ENCODE measurements at regions not wholly inside any gene's neighbourhood (a gene's known extent, or its start where the extent isn't known, plus 50 kb on each side); places are given as distances from the start of the nearest gene placed in this dataset.
"Not testable (repeated sequence)": the region's sequence is repeated elsewhere in the genome, so short reads cannot be mapped to it uniquely, and the experiment has no call there.

DNA sequence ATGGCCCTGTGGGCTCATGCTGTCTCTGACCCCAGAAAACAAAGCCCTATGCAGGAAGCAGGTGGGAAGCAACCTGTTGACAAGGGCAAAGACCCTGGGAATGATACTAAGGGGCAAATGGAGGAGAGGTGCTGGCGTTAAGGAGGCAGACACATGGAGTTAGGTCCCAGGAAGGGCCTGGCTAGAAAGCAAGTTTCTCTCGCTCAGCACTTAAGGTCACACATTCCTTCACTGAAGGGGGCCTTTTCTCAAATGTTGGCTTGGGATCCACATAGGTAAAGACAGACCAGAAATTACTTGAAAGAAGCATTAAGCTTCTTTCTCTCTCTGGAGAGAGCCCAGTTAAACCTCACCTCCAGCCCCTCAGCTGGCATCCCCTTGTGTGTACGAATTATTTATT is 155.7 kb downstream of the ADRA2C start:
- DNase-seq (ENCODE audit: extremely low read depth, low read depth, low spot score): not testable (repeated sequence)

GRCh38 chr4:3925841-3926240 is 159.7 kb downstream of the ADRA2C start:
- not testable (repeated sequence) for DNase-seq (ENCODE audit: extremely low read depth, low read depth, low spot score)

DNA sequence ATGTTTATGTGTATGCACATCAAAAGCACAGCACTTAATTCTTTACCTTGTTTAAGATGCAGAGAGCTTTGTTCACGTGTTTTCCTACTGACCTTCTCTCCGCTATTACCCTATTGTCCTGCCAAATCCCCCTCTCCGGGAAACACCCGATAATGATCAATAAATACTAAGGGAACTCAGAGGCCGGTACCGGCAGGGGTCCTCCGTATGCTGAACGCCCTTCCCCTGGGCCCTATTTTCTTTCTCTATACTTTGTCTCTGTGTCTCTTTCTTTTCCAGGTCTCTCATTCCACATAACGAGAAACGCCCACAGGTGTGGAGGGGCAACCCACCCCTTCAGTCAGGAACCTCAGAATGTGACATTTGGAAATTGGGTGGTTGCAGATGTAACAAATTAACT is 160.1 kb downstream of the ADRA2C start:
- not testable (repeated sequence) for DNase-seq (ENCODE audit: extremely low read depth, low read depth, low spot score)

DNA sequence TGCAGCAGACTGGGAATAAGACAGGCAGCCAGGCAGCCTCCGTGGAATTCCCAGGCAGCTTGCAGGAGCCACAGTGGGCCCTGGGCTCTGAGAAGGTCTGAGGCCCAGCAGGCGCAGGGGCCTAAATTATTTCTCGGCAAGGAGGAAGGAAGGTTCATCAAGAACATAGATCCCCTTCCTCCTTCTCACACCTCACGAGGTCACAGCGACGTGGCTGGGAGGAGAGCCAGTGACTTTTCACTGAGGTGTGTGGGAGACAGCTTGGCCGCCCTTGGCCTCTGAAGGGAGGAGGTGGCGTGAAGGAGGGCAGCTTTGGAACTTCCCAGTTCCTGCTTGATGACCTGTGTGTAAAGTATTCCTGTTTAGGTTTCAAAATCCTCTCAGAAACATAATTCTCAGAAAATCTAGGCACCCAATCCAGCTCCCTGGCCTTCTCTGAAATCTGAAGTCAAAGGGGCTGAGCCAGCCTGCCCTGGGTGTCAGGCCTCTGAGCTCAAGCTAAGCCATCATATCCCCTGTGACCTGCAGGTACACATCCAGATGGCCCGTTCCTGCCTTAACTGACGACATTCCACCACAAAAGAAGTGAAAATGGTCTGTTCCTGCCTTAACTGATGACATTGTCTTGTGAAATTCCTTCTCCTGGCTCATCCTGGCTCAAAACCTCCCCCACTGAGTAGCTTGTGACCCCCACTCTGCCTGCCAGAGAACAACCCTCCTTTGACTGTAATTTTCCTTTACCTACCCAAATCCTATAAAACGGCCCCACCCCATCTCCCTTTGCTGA is 161.0 kb downstream of the ADRA2C start:
- DNase-seq (ENCODE audit: extremely low read depth, low read depth, low spot score): not testable (repeated sequence)

DNA sequence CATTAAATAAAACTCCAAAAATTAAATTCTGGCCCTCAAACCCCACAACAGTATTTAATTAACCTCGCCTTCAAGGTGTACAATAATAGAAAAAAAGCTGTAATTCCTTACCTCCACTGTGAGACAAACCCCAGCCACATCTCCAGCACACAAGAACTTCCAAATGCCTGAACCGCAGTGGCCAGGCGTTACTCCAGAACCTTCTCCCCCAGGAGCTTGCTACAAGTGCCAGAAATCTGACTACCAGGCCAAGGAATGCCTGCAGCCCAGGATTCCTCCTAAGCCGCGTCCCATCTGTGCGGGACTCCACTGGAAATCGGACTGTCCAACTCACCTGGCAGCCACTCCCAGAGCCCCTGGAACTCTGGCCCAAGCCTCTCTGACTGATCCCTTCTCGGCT is 163.2 kb downstream of the ADRA2C start:
- not testable (repeated sequence) for DNase-seq (ENCODE audit: extremely low read depth, low read depth, low spot score)

GRCh38 chr4:3932734-3933133 is 166.5 kb downstream of the ADRA2C start:
- not testable (repeated sequence) for DNase-seq (ENCODE audit: extremely low read depth, low read depth, low spot score)

GRCh38 chr4:3935406-3935805 is 169.2 kb downstream of the ADRA2C start:
- not testable (repeated sequence) for DNase-seq (ENCODE audit: extremely low read depth, low read depth, low spot score)

GRCh38 chr4:3936184-3936583 is 170.0 kb downstream of the ADRA2C start:
- DNase-seq (ENCODE audit: extremely low read depth, low read depth, low spot score): no peak

- DNase-seq (ENCODE audit: extremely low read depth, low read depth, low spot score): not testable (repeated sequence)
Observed at GRCh38 chr4:3937849-3938562, 171.8 kb downstream of the ADRA2C start.

- DNase-seq (ENCODE audit: extremely low read depth, low read depth, low spot score): not testable (repeated sequence)
Observed at GRCh38 chr4:3938676-3939075, 172.5 kb downstream of the ADRA2C start.

DNA sequence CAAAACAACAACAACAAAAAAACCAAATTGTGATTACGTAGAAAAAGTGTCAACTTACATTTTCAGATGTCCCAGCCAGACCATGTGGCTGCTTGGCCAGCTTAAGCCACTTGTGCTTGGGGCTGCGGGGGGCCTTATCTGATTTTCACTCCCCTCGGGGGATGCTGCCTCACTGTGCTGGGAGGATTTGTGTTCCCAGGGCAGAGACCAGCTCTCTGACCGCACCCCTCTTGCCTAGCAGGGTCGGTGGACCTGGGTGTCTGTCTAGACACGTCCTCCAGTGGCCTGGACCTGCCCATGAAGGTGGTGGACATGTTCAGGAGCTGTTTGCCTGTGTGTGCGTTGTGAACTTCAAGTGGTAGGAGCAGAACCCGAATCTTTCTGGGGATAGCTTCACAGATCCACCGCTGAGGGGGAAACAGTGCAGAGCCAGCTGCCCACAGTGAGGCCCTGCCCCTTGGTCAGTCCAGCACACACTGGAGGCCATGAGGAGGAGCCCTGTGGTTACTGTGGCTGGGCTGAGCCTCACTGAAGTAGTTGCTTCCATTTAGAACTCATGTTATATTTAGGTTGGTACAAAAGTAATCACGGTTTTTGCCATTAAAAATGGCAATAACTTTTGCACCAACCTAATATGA is 173.9 kb downstream of the ADRA2C start:
- DNase-seq (ENCODE audit: extremely low read depth, low read depth, low spot score): not testable (repeated sequence)

DNA sequence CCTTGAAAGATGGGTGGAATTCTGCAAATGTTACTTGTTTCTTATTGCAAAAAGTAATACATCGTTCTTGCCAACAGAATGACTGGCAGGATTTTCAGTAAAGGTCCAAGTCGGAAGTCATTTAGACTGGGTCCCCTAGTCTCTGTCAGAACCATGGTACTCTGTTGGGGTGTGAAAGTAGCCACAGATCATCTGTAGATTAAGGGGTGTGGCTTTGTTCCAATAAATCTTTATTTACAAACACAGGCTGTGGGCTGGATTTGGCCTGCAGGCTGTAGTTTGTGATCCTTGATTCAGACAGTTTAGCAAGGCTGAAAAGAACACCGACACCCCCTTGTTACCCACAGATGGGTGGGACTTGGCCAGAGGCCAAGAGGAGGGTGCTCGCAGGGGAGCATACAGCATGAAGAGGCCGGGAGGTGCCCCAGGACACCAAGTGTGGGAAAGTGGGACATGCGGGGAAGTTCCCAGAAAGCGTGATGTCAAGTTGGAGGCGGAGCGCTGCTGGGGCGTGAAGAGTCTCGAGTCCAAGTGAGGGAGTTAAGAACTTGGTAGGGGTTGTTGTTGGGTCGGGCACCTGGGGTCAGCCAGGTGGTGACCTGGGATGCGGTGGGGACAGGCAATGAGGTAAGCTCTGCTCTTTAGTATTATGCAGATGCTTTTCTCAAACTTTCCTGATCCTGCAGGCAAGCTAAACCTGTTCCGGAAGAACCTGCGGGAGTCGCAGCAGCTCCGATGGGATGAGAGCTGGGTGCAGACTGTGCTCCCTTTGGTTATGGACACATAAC is 175.7 kb downstream of the ADRA2C start:
- not testable (repeated sequence) for DNase-seq (ENCODE audit: extremely low read depth, low read depth, low spot score)

DNA sequence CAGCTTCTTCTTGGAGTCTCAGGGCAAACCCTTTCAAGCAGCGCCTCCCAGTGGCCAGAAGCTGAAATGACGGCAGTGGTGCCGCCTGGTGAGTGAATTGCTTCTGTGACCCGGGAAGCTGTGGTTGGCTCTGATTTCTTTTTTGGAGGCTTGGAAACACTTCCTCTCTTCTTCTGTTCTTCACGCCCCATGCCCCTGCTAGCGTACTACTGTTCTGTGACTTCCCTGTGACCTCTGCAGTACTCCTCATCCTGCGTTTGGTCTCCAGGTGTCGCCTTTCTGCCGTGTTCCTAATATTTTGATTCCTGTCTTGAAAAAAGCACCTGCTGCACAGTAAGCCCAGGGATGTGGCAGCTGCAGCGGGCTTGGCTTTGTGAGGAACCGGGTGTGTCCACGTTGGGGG is 176.4 kb downstream of the ADRA2C start:
- DNase-seq (ENCODE audit: extremely low read depth, low read depth, low spot score): not testable (repeated sequence)

GRCh38 chr4:3943051-3943450 is 176.9 kb downstream of the ADRA2C start:
- DNase-seq (ENCODE audit: extremely low read depth, low read depth, low spot score): not testable (repeated sequence)

DNA sequence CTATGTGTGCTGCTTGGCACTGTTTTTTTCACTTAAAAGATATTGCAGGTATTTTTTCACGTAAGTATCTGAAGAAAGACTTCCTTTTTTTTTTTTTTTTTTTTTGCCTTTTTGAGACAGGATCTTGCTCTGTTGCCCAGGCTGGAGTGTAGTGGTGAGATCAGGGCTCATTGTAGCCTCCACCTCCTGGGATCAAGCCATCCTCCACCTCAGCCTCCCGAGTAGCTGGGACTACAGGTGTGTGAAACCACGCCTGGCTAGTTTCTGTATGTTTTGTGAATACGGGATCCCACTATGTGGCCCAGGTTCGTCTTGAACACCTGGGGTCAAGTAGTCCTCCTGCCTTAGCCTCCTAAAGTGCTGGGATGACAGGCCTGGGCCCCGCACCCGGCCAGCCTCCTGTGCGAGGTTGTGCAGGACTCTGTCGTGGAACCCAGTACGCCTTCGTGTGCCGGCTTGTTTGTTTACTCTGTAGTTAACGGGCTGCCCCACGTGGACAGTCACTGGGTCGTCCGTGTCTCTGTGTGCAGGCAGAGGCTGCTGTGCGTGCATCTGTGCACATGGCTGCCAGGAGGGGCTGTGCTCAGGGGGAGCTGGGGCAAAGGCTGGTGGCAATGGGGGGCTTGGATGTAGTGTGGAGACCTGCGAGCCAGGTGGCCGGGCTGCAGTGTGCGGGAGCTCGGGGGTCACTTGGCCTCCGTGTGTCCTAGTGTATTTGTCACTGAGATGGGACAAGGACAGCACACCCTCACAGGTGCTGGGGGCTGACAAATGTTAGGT is 179.5 kb downstream of the ADRA2C start:
- DNase-seq (ENCODE audit: extremely low read depth, low read depth, low spot score): no peak

- not testable (repeated sequence) for DNase-seq (ENCODE audit: extremely low read depth, low read depth, low spot score)
Observed at GRCh38 chr4:3946553-3946952, 180.4 kb downstream of the ADRA2C start.

- not testable (repeated sequence) for DNase-seq (ENCODE audit: extremely low read depth, low read depth, low spot score)
Observed at GRCh38 chr4:3947761-3948160, 181.6 kb downstream of the ADRA2C start.

DNA sequence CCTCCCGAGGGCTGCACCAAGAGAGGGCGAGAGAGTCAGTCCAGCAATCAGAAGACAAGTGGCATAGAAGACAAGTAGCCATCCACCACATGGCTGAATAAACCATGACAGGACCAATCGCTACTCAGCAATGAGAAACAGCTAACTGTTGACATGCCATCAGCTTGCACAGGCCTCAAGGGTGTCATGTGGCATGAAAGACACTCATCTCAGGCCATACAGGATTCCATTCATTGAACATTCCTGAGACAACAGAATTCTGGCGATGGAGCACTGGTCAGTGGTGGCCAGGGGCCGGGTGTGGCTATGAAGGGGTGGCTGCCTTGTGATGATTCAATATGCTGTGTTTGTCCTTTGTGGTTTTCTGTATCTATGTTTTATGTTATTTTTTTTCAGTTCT is 182.0 kb downstream of the ADRA2C start:
- not testable (repeated sequence) for DNase-seq (ENCODE audit: extremely low read depth, low read depth, low spot score)

DNA sequence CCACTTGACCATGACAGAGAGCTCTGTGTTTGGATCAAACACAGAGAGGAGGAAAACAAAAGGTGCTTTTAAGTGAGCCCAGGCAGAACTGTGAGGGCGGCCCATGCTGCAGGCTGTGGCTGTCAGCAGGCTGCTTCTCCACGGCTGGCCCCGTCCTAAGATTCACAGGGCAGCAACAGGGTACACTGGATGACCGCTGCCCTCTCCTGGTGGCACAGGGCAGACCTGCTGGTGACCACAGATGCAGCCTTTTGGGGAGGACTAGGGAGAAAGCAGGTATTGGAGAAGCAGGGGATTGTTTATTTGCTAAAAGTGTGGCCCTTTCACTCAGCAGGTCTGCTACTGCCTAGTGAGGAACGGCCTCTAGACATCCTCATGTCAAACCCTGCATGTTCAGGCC is 183.7 kb downstream of the ADRA2C start:
- not testable (repeated sequence) for DNase-seq (ENCODE audit: extremely low read depth, low read depth, low spot score)

Data from glomerular endothelial cell (primary cell).